NOMO-1 treated with dmso at 0.1 percent for 144 hours (cell line): ENCODE measurements at regions not wholly inside any gene's neighbourhood (a gene's known extent, or its start where the extent isn't known, plus 50 kb on each side); places are given as distances from the start of the nearest gene placed in this dataset.
"Not testable (repeated sequence)": the region's sequence is repeated elsewhere in the genome, so short reads cannot be mapped to it uniquely, and the experiment has no call there.

Experiments
- DNase-seq: peaks from one replicate; lab custom pipeline; 2025; ENCODE audit not compliant: unreplicated experiment; lab: John Stamatoyannopoulos, UW

DNA sequence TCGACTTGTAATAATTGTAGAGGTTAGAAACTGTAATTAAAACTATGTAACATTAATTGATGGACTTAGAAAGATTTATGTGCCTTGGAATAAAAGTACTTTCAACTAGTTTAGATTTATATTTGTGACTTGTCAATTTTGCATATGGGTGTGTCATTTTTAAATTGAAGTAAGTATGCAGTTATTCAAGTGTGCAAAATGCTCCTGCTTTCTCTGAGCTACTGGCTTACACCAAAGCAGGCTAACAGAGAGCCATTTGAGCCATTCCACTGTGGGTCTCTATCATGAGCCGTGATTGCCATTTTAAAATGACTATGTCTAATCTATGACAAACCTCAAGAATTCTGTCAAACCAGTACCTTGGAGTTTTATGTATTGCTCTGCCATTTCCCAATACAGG, 345.0 kb upstream of the MDFIC2 start:
- DNase-seq, result no peak

DNA sequence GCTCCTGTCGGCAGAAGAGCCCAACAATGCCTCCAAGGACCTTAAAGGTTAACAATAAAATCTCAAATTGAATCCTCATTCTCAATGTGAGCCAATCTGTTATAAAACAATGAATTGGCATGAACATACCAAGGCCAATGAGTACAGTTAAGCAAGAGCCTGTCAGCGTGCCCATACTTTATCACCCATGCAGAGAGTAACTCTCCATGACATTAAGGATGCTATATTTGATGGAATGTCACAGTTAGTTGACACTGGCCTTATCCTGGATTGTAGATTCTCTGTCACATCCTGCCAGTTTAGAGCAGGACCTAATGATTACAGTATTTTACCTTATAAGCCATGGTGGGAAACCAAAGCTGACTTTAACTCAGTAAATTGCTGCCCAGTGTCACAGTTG, 335.4 kb upstream of the MDFIC2 start:
- no peak for DNase-seq

DNA sequence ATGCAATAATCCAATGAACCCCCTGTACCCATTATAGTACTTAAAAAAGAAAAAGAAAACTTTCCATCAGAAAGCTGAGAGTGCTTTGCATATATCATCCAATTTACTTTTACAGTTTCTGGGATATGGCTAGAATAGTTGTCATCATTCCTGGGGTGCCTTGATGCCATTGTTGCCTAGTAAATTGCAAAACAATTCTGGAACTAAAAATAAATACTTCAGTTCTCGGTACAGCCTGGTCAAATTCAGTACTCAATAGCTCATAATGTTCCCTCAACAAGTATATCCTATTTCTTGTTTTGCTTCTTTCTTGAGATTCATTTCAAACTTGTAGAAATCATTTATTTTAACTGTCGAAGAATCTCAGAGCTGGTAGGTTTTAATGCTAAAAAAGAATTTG, 334.7 kb upstream of the MDFIC2 start:
- DNase-seq, result no peak

DNA sequence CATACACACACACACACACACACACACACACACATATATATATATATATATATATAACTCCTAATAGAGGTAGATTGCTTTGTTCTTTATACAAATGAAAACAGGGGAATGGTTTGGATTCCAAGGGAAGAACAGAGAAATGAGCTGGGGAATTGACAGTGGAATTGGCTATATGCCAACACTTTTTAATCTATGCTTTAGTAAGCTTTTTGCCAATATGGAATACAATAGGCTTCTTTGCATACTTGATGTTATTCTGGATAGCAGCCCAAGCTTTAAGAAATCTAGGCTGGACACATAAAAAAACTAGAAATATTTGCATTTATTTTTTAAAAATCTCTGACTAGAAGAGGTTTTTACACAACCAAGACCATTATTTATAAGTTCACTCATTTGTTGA, 334.2 kb upstream of the MDFIC2 start:
- no peak for DNase-seq

DNA sequence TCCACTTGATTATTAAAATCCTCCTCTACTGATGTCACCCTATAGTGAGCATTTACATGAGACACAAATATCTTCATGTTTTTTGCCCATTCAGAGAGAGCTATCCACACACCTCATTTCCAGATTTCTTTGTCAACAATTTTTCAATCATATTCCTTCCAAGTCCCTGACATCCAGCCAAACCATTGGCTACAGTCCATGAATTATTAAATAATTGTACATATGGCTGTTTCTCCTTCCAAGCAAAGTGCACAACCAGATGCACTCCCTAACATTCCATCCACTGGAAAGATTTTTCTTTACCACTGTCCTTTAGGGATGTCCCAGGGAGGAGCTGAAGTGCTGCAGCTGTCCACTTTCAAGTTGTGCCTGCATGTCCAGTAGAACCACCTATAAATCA, 328.0 kb upstream of the MDFIC2 start:
- no peak for DNase-seq

DNA sequence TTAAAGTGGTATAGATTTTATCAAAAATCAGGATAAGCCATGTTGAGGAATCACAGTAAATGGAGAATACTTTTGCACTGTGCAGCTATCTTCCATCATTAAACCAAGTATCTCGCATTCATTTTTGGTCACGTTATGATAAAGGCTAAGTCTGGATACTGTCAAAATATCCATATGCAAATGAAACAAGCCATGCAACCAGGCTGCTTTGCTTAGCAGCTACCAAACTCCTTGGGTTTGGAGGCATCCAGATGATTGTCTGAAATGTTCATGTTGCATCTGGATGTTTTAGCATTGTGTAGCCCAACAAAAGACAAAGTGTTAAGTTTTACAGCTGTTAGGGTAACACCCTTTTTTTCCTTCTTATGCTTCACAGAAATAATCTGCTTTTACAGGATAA, 322.9 kb upstream of the MDFIC2 start:
- no peak for DNase-seq

DNA sequence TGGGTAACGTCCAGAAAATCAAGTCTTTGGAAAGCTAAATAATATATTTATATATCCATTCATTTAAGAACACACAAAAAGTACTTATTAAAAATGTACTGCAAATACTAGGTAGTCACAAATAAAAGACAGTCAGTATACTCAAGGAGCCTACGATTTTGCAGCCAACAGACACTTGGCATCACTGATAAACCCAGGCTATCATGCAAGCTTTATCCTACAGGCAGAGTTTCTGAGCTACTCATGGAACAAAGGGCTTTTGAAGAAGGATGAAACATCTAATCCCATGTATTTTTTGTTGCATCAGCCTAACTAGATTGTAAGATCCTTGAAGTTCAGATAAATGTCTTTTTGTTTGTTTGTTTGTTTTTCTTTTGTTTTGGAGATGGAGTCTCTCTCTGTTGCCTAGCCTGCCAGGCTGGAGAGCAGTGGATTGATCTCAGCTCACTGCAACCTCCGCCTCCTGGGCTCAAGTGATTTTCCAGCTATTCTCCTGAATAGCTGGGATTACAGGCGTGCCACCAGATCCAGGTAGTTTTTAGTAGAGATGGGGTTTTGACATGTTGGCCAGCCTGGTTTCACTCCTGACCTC, 319.4 kb upstream of the MDFIC2 start:
- DNase-seq, result no peak

DNA sequence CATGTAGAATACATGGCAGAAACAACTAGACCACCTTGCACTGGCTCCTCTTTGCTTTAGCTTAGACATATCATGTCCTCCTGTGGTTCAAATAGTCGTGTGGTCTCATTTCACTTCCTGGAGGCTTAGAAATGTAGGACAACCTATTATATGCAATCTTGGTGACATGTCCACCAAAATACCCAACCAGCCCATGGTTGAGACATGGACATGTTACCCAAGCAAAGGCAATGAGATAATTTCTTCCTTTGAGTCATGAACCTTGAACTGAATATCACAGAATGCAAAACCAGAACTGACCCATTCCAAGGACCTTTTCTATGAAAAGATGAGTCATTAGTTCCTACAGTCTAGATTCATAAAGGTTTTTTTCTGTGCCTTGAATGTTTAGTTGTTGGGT, 309.0 kb upstream of the MDFIC2 start:
- DNase-seq, result no peak

DNA sequence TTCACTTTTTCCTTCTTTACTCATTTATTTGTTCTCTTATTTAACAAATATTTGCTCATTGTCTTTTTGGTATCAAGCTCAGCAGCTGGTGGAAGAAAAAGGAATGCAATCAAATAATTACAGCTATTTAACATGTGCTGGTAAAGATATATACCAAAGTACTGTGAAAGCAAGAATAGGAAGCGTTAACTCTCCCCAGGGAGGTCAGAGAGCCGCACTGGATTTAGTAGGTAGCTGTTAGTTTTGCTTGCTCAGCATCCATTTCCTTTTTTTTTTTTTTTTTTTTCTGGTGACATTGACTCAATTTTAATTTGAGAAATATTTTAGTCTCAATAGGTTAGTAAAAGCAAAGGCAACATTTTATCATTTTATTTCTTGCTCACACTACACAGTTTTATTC, 308.5 kb upstream of the MDFIC2 start:
- DNase-seq, result no peak

DNA sequence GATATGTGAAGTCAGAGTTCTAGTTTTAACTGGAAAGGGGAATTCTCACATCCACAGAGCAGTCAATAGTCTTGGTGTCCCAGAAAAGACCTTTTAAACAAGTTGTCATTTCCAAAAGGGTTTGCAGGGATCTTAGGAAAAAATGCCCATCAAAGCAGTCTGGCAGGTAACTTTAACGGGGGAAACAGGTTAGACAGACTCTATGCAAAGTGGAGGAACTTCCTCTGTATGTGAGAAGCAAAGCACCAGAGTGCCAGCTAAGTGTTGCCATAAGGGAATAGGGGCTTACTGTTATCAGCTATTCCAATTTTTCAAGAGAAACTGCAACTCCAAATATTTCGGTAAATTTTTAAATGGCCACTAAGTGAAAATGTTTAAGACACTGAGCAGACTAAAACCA, 307.9 kb upstream of the MDFIC2 start:
- DNase-seq, result no peak

DNA sequence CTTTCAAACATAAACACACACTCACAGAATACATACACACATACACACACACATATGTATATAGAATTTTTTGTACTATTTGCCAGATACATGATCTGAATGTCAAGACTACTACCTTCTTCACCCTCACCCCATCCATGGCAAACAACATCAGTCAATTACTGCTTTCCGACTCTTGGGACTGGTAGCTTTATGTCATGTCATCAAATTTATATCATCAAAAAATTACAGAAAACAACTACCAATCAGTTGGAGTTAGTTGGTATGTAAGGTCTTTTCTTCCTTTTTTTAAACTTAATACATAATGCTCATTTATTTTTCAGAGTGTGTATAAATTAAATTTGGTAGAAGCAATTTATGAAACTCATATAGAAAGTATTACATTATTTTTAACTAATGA, 305.7 kb upstream of the MDFIC2 start:
- no peak for DNase-seq

DNA sequence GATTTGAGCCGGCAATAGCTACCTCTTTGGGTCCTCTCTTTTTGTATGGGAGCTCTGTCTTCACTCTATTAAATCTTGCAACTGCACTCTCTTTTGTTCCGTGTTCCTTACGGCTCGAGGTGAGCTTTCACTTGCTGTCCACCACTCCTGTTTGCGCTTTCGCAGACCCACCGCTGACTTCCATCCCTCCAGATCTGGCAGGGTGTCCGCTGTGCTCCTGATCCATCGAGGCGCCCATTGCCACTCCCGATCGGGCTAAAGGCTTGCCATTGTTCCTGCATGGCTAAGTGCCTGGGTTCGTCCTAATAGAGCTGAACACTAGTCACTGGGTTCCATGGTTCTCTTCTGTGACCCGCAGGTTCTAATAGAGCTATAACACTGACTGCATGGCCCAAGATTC, 304.9 kb upstream of the MDFIC2 start:
- DNase-seq, result not testable (repeated sequence)

DNA sequence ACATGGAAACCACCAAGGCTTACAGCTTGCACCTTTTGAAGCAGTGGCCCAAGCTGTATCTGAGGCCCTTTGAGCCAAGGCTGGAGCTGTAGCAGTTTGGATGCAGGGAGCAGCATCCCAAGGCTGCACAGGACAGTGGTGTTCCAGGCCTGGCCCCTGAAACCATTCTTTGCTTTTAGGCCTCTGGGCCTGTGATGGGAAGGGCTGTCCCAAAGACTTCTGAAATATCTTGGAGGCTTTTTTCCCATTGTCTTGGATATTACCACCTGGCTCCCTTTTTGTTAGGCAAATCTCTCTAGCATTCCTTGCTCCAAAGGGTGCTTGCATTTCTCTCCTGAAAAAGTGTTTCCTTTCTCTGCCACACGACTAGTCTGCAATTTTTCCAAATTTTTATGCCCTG, 302.8 kb upstream of the MDFIC2 start:
- DNase-seq, result no peak

DNA sequence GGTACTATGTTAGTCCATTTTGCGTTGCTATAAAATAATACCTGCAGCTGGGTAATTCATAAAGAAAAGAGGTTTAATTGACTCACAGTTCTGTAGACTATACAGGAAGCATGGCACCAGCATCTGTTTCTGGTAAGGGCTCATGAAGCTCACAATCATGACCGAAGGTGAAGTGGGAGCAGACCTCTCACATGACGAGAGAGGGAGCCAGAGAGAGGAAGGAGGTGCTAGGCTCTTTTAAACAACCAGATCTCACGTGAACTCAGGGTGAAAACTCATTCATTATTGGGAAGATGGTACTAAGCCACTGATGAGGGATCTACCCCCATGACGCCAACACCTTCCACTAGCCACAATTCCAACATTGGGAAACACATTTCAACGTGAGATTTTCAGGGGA, 301.7 kb upstream of the MDFIC2 start:
- DNase-seq, result no peak

DNA sequence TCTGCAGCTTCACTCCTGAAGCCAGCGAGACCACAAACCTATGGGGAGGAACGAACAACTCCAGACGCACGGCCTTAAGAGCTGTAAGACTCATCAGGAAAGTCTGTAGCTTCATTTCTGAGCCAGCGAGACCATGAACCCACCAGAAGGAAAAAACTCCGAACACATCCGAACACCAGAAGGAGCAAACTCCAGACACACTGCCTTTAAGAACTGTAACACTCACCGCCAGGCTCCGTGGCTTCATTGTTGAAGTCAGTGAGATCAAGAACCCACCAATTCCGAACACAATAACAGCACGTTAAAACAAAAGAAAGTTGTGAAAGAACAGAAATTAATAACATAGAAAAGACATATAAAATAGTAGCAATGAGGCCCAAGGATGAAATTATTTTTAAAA, 300.5 kb upstream of the MDFIC2 start:
- DNase-seq, result no peak

DNA sequence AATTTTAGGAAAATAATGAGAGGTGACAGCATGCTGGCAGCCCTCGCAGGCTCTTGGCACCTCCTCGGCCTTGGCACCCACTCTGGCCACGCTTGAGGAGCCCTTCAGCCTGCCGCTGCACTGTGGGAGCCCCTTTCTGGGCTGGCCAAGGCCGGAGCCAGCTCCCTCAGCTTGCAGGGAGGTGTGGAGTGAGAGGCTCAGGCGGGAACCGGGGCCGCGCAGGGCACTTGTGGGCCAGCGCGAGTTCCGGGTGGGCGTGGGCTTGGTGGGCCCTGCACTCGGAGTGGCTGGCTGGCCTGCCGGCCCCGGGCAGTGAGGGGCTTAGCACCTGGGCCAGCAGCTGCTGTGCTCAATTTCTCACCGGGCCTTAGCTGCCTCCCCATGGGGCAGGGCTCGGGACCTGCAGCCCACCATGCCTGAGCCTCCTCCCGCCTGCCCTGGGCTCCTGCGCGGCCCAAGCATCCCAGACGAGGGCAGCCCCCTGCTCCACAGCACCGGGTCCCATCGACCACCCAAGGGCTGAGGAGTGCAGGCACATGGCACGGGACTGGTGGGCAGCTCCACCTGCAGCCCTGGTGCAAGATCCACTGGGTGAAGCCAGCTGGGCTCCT, 299.3 kb upstream of the MDFIC2 start:
- DNase-seq, result not testable (repeated sequence)

DNA sequence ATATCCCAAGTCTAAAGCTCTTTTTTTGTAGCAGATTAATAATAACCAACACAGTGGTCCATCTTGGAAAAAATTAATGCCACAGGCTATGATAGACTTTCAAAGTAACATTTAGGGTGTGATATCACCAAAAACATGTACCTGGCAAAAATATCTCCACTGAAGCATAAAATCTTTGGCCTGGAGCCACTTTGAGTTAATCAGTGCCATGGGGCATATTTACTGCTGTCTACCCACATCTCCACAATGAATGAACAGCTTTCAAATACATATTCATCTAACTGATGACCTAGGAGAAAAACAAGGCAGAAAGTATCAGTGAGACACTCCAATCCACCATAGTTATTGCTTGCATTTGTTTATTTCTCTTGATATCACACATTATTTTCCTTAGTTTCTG, 296.0 kb upstream of the MDFIC2 start:
- DNase-seq, result no peak

DNA sequence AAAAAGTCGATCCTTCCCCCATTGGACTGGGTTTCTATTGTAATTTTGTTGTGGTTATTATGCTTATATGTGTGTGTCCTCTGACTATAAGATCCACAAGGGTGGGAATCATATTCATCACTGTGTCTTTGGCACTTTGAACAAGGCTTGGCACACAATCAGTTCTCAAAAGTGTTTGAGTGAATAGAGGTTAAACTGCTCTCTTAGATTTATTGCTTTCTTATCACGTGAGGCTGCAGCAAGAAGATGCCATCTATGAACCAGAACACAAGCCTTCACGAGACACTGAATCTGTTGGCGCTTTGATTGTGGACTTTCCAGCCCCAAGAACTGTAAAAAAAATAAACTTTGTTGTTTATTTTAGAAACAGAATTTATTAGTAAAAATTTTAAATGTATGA, 295.0 kb upstream of the MDFIC2 start:
- no peak for DNase-seq

DNA sequence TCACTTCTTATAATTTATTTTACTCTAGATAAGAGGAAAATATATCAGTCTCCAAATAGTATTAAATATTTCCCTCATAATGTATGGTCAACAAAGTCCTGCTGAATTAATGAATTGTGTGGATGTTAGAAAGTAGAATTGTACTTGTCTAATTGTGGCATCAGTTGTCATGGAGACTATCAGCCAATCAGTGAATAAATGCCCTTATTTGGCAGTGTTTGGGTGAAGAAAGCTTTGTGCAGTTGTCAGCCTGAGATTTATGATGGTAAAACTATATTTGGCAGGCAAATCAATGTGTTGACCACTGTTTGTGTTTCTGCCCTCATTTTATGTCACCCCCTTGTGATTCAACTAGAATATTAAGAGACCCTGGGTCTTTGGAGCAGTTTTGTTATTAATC, 293.6 kb upstream of the MDFIC2 start:
- DNase-seq, result no peak

DNA sequence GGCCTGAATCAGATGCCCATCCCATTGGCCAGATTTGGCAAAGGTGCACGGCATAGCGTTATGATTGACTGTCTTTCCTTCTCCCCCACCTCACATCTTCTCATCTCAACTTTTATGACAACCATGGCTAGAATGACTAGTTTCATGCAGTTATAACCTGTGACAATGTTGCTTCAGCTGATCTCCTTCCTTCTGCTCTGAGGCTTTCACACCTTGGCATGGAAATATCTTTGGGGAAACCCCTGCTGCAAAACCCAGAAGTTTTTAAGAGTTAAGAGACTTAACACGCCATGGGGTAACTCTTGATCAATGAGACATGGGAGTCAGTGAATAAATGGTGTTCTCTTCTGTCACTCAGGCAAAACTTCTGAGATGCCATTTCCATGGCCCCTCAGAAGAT, 290.7 kb upstream of the MDFIC2 start:
- no peak for DNase-seq

DNA sequence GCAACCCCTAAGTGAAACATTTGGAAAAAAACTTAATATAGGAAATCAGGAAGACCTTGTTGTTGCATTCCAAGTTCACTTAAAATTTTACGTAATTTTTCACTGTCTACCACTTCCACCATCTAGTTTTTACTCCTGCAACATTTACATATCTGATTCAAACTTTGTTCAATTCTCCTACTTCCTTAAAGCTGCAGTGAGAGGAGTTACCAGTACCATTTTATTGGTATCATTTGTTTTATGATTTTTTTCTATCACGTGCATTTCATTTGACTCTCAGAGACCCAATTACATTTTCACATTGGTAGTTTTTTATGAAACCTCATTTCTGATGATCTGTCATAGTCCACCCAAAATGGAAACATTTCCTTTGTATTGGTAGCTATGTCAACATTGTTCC, 284.9 kb upstream of the MDFIC2 start:
- no peak for DNase-seq

DNA sequence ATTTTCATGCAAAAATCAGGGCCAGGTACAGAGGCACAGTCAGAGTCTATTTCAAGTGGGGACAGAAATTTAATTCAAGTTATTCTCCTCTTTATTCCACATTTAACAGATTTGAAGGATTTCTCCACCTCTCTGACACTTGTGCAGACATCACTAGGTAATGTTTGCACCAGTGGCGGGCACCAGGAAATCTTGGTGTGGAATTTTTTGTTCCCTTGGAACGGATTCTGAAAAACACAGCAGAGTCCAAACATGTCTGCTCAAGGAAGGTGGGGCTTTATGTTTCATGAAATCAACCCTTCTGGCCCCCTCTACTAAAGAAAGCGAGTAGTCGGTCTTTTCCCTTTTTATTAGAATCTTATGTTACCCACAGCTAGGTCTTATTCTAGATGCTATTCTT, 271.2 kb upstream of the MDFIC2 start:
- no peak for DNase-seq

DNA sequence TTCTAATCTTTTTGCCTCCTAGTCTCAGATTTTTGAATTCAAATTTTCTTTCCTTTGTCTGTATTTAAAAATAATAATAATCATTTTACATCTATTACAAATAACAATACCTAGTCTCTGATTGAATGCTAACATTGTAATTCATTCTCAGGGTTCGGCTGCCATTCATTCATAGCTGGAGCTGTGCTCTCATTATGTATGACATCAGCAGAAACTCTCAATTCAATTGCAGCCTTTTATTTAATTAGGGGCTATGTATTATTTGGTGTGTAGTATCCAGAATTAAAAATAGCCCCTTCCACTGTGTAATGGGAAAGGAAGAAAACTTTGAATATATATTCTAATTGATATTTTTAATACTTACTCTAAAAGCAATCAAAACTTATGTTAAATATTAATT, 270.4 kb upstream of the MDFIC2 start:
- no peak for DNase-seq
